Kasumi-1 (cell line): ENCODE measurements at regions not wholly inside any gene's neighbourhood (a gene's known extent, or its start where the extent isn't known, plus 50 kb on each side); places are given as distances from the start of the nearest gene placed in this dataset.
"Not testable (repeated sequence)": the region's sequence is repeated elsewhere in the genome, so short reads cannot be mapped to it uniquely, and the experiment has no call there.

Experiments used
- DNase-seq, 2 experiments: peaks; one replicate each; lab custom pipeline; 2025; lab: John Stamatoyannopoulos, UW

DNA sequence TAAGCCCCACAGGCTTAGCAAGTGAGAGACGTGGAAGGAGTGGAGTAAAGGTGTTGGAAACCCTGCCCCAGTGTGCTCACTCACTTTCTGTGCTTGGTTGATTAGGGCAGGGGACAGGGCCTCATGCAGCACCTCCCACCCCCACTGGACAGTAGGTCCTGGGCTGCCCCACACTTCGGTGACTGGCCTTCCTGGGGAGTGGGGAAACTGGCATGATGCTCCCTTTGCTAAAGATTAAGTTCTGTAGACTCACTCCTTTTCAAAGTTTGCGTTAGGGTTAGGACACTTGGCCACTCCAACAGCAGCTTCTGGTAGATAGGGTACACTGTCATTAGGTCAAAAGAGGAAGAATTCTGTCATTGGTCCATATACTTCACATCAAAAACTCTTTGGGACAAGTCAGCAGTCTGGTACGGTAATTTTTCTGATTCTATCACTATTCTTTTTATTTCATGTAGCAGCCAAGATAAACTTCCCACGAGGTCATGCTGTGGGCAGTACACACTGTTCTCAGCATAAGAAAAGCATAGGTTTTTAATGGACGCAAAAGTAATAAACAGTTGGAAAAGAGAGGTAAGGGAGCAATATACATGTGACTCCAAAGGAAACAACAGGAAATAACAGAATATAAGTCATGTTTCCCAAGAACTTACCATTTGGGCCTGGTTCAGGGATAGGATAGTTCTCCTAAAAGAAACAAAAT, 106.6 kb upstream of the TERB2 start:
- not testable (repeated sequence) for DNase-seq

- peak; percentile 7 to 8 for DNase-seq
Measured at GRCh38 chr15:44853304-44853950, 103.1 kb upstream of the TERB2 start.

GRCh38 chr15:44854696-44855095, 101.8 kb upstream of the TERB2 start:
- DNase-seq, result not testable (repeated sequence)

DNA sequence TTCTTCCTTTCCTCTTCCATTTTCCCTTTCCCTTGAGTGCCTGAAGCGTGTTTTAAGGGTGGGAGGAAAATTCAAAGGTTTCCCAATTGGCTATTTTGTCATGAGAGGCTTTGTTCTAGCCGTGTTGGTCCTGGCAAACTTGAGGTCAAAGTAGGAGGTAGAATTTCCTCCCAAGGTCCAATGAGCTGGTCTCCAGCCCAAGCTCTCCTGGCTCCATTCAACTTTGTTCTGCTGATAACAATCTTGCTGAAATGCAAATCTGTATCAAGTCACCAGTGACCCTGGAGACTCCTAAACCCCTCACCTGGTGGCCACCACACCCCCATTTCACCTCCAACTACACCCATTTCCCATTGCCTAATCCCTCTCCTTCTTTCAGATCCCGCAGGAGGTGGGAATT, 100.2 kb upstream of the TERB2 start:
- not testable (repeated sequence) for DNase-seq

DNA sequence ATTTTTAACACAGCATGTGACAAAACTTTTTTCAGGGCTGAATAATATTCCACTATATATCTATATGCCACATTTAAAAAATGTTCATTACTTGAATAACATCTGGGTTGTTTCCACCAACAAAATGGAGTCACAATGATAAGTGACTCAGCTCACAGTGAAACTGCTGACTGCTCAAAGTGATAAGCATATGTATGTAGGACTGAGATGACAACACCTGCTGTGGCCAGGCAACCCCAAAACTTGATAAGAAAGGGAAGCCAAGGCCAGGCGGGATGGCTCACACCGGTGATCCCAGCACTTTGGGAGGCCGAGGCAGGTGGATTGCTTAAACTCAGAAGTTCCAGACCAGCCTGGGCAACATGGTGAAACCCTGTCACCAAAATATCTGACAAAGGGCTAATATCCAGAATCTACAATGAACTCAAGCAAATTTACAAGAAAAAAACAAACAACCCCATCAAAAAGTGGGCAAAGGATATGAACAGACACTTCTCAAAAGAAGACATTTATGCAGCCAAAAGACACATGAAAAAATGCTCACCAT, 99.2 kb upstream of the TERB2 start:
- not testable (repeated sequence) for DNase-seq

GRCh38 chr15:44859088-44859487, 97.4 kb upstream of the TERB2 start:
- not testable (repeated sequence) for DNase-seq

DNA sequence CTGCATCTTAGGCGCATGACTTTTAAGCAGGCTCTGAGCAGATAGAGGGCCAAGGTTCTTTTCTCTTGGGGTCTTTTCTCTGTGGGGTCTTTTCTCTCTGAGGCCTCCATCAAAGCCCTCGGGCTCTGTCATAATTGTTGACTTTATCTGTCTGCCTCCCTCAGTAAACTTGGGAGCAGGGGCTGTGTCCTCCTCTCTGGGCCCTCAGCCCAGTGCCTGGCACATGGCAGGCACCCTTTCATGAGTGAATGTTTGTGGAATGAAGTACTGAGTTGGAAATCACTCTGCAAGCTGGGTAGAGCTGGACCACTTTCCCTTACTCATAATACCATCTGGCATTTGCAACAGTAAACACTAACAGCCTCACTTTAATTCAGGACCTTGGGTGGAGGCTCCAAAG, 96.3 kb upstream of the TERB2 start:
- DNase-seq, result not testable (repeated sequence)

DNA sequence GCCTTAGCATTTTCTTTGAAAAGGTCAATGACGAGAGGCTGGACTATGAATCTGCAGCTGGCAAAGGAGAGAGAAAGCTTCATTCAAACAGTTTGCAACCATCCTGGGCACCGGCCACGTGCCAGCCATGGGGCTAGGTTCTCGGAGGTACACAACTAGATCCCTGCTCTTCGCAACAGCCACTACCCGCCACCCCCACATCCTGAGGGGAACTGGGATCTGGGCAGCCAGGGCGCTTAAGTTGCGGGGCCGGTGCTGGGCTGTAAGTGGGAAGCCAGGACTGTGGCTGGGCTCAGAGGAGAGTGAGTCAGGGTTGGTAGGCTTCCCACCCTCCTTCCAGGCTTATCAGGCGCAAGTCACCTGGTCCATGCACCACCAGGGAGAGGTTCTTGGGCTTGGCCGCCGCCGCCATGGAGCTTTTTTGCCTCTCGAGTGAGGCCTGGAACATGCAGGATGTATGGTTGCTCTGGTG, 95.0 kb upstream of the TERB2 start:
- no peak for DNase-seq

GRCh38 chr15:44861917-44862316, 94.6 kb upstream of the TERB2 start:
- DNase-seq, result no peak

- DNase-seq, result not testable (repeated sequence)
Measured at GRCh38 chr15:44862866-44863265, 93.6 kb upstream of the TERB2 start.

DNA sequence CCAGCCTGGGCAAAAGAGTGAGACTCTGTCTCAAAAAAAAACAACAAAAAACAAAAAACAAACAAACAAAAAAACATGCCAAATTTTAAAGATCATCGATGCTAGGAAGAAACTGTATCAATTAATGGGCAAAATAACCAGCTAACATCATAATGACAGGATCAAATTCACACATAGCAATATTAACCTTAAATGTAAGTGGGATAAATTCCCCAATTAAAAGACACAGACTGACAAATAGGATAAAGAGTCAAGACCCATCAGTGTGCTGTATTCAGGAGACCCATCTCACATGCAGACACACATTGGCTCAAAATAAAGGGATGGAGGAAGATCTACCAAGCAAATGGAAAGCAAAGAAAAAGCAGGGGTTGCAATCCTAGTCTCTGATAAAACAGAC, 88.4 kb upstream of the TERB2 start:
- DNase-seq, result not testable (repeated sequence)

GRCh38 chr15:44870125-44870524, 86.4 kb upstream of the TERB2 start:
- DNase-seq, result not testable (repeated sequence)

DNA sequence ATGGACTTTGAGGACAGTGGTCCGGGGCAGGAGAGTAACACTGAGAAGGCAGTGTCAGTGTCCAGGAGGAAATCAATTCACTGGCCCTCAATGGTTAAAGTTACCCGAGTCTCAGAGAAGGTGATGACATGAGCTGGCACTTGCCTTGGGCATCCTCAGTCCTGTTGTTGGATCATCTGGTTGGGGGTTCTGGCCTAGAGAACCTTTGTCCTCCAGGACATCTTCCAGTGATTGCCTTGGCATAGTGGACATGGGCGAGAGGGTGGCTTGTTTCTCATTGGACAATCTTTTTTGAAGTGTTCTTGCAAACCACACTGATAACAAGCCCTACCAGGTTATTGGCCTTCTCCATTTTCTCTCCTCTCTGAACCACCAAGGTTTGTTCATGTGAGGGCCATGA, 83.4 kb upstream of the TERB2 start:
- DNase-seq, result no peak

DNA sequence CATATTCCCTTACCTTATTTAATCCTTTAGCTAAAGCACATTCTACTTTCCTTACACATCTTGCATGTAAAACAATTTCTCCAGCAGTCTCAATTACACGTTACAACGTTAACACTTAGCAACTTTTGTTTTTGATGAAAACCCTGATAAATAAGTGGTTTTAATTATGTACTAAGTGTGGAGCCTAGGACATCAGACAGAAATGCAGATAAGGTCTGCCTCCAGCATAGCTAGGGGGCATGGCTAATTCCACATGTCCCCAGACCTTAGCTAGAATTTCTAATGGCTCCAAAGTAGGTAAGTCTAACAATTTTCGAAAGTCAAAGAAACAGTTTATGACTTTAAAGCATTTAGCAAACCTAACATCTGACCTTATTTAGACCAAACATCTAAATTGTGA, 77.4 kb upstream of the TERB2 start:
- DNase-seq, result no peak

- DNase-seq, result no peak
Measured at GRCh38 chr15:44882499-44882968, 74.0 kb upstream of the TERB2 start.

DNA sequence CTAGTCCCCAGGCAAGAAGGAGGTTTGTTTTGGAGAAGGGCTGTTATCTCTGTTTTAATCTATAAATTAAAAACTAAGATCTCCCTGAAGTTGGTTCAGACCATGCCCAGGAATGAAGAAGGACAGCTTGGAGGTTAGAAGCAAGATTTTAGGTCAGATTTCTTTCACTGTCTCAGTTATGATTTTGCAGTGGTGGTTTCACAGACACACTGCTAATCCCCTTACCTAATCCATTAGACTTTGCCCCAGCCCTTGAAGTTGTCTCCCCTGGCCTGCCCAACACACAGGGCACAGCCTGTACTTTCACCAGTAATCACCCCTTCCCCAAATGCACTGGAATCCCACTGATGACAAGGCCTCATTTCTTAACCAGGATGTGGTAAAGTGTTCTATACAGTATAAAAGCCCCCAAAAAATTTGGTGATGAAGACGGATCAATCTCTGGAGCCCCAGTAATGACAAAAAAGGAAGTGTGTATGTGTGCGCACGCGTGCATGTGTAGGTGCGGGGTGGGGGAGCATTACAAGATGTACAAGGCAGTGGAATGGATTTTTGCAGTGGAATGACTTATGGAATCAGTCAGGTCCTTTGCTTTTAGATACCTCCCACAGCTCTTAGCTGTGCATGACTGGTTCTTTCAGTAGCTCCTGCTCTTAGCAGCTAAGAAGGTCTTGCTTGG, 73.1 kb upstream of the TERB2 start:
- no peak for DNase-seq

DNA sequence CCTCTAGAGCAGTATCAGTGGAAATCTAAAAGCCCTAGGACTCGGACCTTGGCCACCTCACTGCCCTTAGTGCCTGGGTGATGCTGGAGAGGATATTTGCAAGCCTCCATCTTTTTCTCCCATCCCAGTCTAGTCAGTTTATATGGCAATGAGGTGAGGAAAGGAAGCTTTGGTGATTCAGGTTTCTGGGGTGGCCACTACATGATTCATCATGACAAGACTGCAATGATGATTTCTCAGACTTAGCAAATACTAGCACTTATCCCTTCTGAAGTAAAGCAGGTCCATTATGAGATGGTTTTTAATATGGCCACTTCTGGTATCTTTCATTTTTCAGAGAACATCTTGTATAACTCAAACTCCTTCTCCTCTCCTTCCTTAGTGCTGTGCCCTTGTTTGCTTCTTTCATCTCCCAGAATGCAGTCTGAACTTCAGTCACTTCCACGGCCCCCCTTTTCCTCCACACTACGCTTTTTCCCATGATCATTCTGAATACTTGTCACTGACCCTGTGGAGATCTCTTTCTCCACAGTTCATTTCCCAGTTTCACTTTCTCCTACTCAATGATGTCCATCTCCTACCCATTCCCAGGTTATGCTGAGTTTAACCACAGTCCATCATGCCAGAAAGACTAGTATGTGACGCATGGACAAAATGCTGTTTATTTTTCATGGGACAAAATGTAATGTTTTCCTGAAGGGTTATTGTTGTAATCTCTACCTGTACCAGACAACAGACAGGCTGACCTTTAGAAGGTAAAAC, 57.4 kb upstream of the TERB2 start:
- DNase-seq, result not testable (repeated sequence)

DNA sequence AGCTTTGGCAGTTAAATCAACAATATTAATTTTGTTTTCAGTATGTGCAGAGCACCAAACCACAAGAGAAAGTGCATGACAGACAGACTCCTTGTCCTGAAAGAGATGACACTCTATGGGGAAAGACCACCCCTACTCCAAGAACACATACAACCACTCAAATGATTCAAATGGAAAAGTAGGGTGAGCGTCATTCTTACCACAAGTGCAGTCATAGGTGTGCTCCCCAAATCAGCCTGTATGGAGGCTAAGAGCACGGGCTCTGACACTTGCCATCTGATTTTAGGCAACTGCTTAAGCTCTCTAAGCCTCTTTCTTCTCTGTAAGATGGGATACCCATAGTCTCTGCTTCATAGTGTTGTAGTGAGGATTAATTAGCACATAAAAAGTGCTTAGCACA, 56.7 kb upstream of the TERB2 start:
- not testable (repeated sequence) for DNase-seq

DNA sequence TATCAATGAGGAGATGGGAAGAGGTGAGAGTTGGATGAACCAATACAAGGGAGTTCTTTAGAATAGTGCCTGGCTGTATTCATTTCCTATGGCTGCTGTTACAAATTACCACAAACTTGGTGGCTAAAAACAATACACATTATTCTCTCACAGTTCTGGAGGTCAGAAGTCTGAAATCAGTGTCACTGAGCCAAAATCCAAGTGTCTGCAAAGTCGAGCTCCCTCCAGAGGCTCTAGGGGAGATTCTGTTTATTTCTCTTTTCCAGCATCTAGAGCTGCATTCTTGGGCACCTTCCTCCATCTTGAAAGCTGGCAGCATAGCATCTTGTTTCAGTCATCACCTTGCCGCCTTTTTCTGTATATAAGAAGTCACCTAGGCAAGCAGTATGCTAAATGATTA, 55.7 kb upstream of the TERB2 start:
- not testable (repeated sequence) for DNase-seq

DNA sequence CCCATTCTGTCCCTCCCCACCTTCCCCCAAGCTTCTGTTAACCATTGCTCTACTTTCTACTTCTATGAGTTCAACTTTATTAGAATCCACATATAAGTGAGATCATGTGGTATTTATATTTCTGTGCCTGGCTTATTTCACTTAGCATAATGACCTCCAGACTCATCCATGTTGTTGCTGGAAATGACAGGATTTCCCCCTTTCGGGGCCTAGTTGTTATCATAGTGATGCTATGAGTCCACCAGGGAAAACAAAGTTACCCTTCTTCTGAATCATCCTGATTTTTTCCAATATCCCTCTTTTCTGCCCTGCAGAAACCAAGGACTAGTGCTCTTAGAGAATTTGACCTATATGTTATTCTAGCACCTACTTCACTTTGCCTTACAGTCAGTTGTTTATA, 53.2 kb upstream of the TERB2 start:
- DNase-seq, result not testable (repeated sequence)

DNA sequence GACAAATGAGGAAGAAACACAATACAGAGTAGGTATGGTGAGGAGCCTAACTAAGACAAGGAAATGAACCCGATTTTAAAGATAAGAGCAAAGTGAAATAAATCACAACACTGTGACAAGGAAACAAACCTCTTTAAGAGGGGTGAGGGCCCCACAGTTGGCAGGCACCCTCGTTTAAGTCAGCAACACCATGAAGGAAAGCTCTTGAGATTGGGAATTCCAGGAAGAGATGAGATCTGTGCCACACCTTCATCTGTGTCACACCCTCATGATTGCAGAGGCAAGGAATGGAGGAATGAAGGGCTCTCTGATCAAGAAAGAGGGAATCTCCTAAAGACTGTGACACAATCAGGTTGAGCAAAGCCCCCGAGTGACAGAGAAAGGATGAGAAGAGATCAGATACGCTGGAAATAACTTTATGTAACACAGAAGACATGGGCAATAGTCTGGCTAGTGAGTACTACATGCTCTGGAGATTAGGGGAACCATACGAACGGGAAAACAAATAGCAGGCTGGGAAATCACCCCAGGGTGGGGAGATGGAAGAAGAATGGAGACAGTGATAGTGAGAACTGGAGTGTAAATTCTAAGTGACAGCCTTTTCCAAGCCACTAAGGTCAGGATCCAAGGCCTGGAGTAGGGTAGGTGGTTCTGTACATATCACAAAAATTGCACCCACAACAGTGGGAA, 51.7 kb upstream of the TERB2 start:
- not testable (repeated sequence) for DNase-seq
